K562 (cell line): ENCODE measurements at regions not wholly inside any gene's neighbourhood (a gene's known extent, or its start where the extent isn't known, plus 50 kb on each side); places are given as distances from the start of the nearest gene placed in this dataset.

Experiments
- BHLHE40 ChIP-seq: IDR thresholded peaks from 2 replicates; pipeline ENCODE4 v1.6.1; 2011; ENCODE audit warnings: low read length, improper control_type of control experiment
- CTCF ChIP-seq, 3 experiments: IDR thresholded peaks in 2 of 3; conservative IDR thresholded peaks in 1 of 3; 2 replicates each; pipeline ENCODE4 v1.5.1; 2011 to 2012; ENCODE audit warnings: low read length in 3 of 3, mild to moderate bottlenecking in 3 of 3, control low read depth in 2 of 3, improper control_type of control experiment in 1 of 3, inconsistent platforms in 1 of 3, low read depth in 1 of 3, mixed read lengths in 1 of 3, moderate library complexity in 1 of 3; ENCODE audit not compliant: insufficient read depth in 2 of 3
- EP300 ChIP-seq: IDR thresholded peaks from 2 replicates; pipeline ENCODE4 v1.6.1; 2012; ENCODE audit warnings: low read length, improper control_type of control experiment
- KDM2B ChIP-seq: fragments of 250-450 bp; sonication (Bioruptor Pico); IDR thresholded peaks from 2 replicates; pipeline ENCODE4 v1.8.0; 2021; ENCODE audit warnings: mild to moderate bottlenecking, moderate library complexity
- NR2C2 ChIP-seq, 2 experiments: fragments of 200-800 bp in 1 of 2; sonication (Bioruptor generic) in 1 of 2; sonication (generic) in 1 of 2; formaldehyde crosslinking in 1 of 2; IDR thresholded peaks; 2 replicates each; pipeline versions ENCODE4 v1.6.1 to v1.8.0; 2016 to 2022; ENCODE audit warnings: mild to moderate bottlenecking in 1 of 2, missing compliant biosample characterization in 1 of 2, missing genetic modification characterization in 1 of 2, missing genetic modification reagents in 1 of 2
- STAG1 ChIP-seq: sonication (generic); formaldehyde crosslinking; IDR thresholded peaks from 2 replicates; pipeline ENCODE4 v1.5.0; 2020; ENCODE audit warnings: missing genetic modification reagents, borderline replicate concordance
- XRCC5 ChIP-seq: fragments of 200-400 bp; formaldehyde crosslinking; IDR thresholded peaks from 2 replicates; pipeline ENCODE4 v1.6.1; 2017; ENCODE audit warnings: low read depth, mild to moderate bottlenecking, low read length
- ZBTB7A ChIP-seq: IDR thresholded peaks from 2 replicates; pipeline ENCODE4 v1.6.1; 2011; ENCODE audit warnings: low read depth, mild to moderate bottlenecking, low read length, moderate library complexity, borderline replicate concordance; ENCODE audit not compliant: control insufficient read depth
- ZNF274 ChIP-seq: IDR thresholded peaks from 2 replicates; pipeline ENCODE4 v1.6.1; 2011; ENCODE audit warnings: low read depth, mild to moderate bottlenecking, low read length, moderate library complexity, borderline replicate concordance
- ZNF431 ChIP-seq: sonication (generic); formaldehyde crosslinking; IDR thresholded peaks from 2 replicates; pipeline ENCODE4 v1.8.0; 2022; ENCODE audit warnings: mild to moderate bottlenecking, missing genetic modification reagents
- ZZZ3 ChIP-seq: fragments of 450-650 bp; IDR thresholded peaks from 2 replicates; pipeline ENCODE4 v1.6.1; 2016; ENCODE audit warnings: antibody characterized with exemption, mild to moderate bottlenecking, moderate library complexity

GRCh38 chr15:31477851-31478701 lies 151.4 kb downstream of the KLF13 start:
- TF ChIP-seq ZNF431 (CRISPR knock-in tag) (no peak), KDM2B (CRISPR knock-in tag) (no peak), BHLHE40 (no peak), XRCC5 (no peak), ZNF274 (no peak), CTCF (IDR thresholded peaks at IDR 0.05 in 2 of 3, conservative IDR thresholded peaks at IDR 0.05 in 1 of 3; ENCODE audit: insufficient read depth in 2 of 3, low read depth in 1 of 3, low read length in 3 of 3) (no peak), NR2C2 (CRISPR knock-in tag; IDR thresholded peaks at IDR 0.05) (no peak), NR2C2 (tag; IDR thresholded peaks at IDR 0.05) (no peak), ZBTB7A (no peak), ZZZ3 (no peak), STAG1 (CRISPR knock-in tag) (no peak), EP300 (no peak)
